ENCODE measurements at regions not wholly inside any gene's neighbourhood (a gene's known extent, or its start where the extent isn't known, plus 50 kb on each side); places are given as distances from the start of the nearest gene placed in this dataset.
A peak's percentile ranks its signal among the peaks of the same experiment; 100 is the strongest.

- TF ChIP-seq GATA1 (IDR thresholded peaks at IDR 0.05; ENCODE audit: low read depth, low read length): no peak
- DNase-seq: no peak
Measured at GRCh38 chr10:94268652-94269051, 94.1 kb downstream of the NOC3L start.

- TF ChIP-seq POLR2A (IDR thresholded peaks at IDR 0.05; ENCODE audit: low read length) (no peak), GATA1 (IDR thresholded peaks at IDR 0.05; ENCODE audit: low read depth, low read length) (no peak)
- DNase-seq: no peak
Measured at GRCh38 chr10:94274142-94274787, 88.5 kb downstream of the NOC3L start.

GRCh38 chr10:94276140-94276539 lies 86.6 kb downstream of the NOC3L start:
- no peak for DNase-seq
- TF ChIP-seq GATA1 (IDR thresholded peaks at IDR 0.05; ENCODE audit: low read depth, low read length) (no peak), POLR2A (IDR thresholded peaks at IDR 0.05; ENCODE audit: low read length) (no peak)

DNA sequence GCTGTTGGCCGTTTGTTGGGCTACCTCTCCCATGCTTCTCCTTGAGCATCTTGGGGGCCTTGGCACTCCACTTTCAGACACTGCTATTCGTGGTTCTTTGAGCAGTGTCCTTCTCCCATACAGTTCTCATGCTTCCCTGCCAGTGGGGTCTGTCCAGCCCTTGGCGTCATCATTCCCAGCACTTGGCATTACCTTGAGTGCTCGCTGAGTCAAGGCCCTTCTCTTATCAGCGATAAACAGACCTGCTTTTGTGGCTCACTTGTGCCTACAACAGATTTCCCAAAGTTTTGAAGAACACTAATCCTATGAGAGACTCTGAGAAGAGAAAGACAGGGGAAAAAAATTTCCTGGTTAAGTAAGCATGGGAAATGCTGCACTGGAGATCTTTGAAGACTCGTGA lies 85.3 kb downstream of the NOC3L start:
- DNase-seq: no peak
- TF ChIP-seq GATA1 (IDR thresholded peaks at IDR 0.05; ENCODE audit: low read depth, low read length) (no peak), POLR2A (IDR thresholded peaks at IDR 0.05; ENCODE audit: low read length) (no peak)

- DNase-seq: peak; percentile 63 to 77
- no peak for TF ChIP-seq POLR2A (IDR thresholded peaks at IDR 0.05; ENCODE audit: low read length)
- TF ChIP-seq GATA1 (IDR thresholded peaks at IDR 0.05; ENCODE audit: low read depth, low read length): no peak
Measured at GRCh38 chr10:94279835-94280709, 82.7 kb downstream of the NOC3L start.

DNA sequence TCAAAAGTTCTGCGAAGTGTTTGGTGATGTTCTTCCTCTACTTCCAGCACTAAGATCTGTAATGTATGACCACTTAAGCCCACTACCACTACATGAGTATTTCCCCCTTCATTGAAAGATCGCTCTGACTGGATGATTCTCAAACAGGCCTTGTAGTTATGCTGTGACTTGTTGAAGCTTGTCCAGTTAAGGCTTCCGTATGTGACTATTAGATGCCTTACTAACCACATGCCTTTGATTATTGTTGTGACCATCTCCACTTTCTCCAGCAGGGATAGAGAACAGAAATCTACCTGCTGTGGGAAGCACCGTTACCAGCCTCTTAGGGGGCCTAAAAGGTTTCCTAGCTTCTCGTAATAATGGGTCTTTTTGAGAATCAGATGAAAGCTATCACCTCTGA lies 81.1 kb downstream of the NOC3L start:
- TF ChIP-seq GATA1 (IDR thresholded peaks at IDR 0.05; ENCODE audit: low read depth, low read length) (no peak), POLR2A (IDR thresholded peaks at IDR 0.05; ENCODE audit: low read length) (no peak)
- no peak for DNase-seq

GRCh38 chr10:94282369-94282768 lies 80.4 kb downstream of the NOC3L start:
- no peak for DNase-seq

More at GRCh38 chr10:94282369-94282768, 80.4 kb downstream of the NOC3L start:
- TF ChIP-seq POLR2A (IDR thresholded peaks at IDR 0.05; ENCODE audit: low read length) (no peak), GATA1 (IDR thresholded peaks at IDR 0.05; ENCODE audit: low read depth, low read length) (no peak)

Data from erythroblast (primary cell).